Thyroid gland (tissue), 4 donors: ENCODE measurements at regions not wholly inside any gene's neighbourhood (a gene's known extent, or its start where the extent isn't known, plus 50 kb on each side); places are given as distances from the start of the nearest gene placed in this dataset.

ENCODE experiments used
- CTCF ChIP-seq, 6 experiments: fragments of 200-600 bp in 3 of 6; fragments of 450-650 bp in 3 of 6; sonication (generic) in 3 of 6; IDR thresholded peaks; one replicate each; pipeline ENCODE4 v1.5.1; 2016 to 2019; ENCODE audit warnings: antibody characterized with exemption in 6 of 6, mild to moderate bottlenecking in 2 of 6, inconsistent platforms in 1 of 6, moderate library complexity in 1 of 6
- POLR2A ChIP-seq, 2 donors: fragments of 450-650 bp; IDR thresholded peaks; one replicate each; pipeline ENCODE4 v1.6.1; 2017; ENCODE audit warnings: antibody characterized with exemption in 2 of 2, mild to moderate bottlenecking in 2 of 2, moderate library complexity in 1 of 2

GRCh38 chr11:26782220-26782965, 60.5 kb upstream of the SLC5A12 start:
- TF ChIP-seq POLR2A (IDR thresholded peaks at IDR 0.05) (no peak), CTCF (IDR thresholded peaks at IDR 0.05) (no peak)
